Heart left ventricle (tissue), 13 donors: ENCODE measurements at regions not wholly inside any gene's neighbourhood (a gene's known extent, or its start where the extent isn't known, plus 50 kb on each side); places are given as distances from the start of the nearest gene placed in this dataset.

Experiments used
- CTCF ChIP-seq, 12 donors: fragments of 200-600 bp; sonication (generic) in 4 of 12; IDR thresholded peaks; one replicate each; pipeline versions ENCODE4 v1.5.0 to v1.8.0; 2018 to 2022; ENCODE audit warnings: antibody characterized with exemption in 12 of 12, mild to moderate bottlenecking in 5 of 12
- POLR2A ChIP-seq, 2 donors: fragments of 450-650 bp; IDR thresholded peaks; one replicate each; pipeline ENCODE4 v1.6.1; 2017; ENCODE audit warnings: antibody characterized with exemption in 2 of 2, mild to moderate bottlenecking in 2 of 2, moderate library complexity in 2 of 2
- donor health status: ischemic (EF 13 %, LVEDD 7.1; RV severe dilation, severe dysfunction).
- donor health status: DM: no; HTN: yes; CAD: no.
- donor health status: DM: no; HTN: no; CAD: no.
- donor health status: ischemic (EF 25% LVEDD 6.9; RV normal size, moderate dysfunction).
- donor health status: ischemic (EF 25% LVEDD 5.7; RV mildly dilated, moderate dysfunction).
- donor health status: ischemic (EF 35%, LVEDD 5.7; RV mildly dilated, moderate dysfunction).
- donor health status: nonischemic (EF 11% LVEDD 7.7; RV severe dilation, severe dysfunction).
- donor health status: DM: yes; HTN: yes; CAD: no.
- donor health status: PGD.
- donor health status: ischemic (EF 29% LVEDD 5.4; RV normal size, mild dysfunction).
- donor health status: nonischemic (EF 23%, LVEDD 6.1; RV moderate dilation, normal function).

GRCh38 chr14:53380052-53380866 is 227.1 kb upstream of the DDHD1 start:
- TF ChIP-seq CTCF (IDR thresholded peaks at IDR 0.05): no peak
- no peak for TF ChIP-seq POLR2A (IDR thresholded peaks at IDR 0.05)
